B cell (primary cell): ENCODE measurements at regions not wholly inside any gene's neighbourhood (a gene's known extent, or its start where the extent isn't known, plus 50 kb on each side); places are given as distances from the start of the nearest gene placed in this dataset.

Experiments used
- ATAC-seq: fragments of 200-7000 bp; cut with Tn5 transposase; one replicate; pipeline ENCODE4 v1.10.0; 2021; ENCODE audit warnings: low read depth, mild to moderate bottlenecking, moderate number of reproducible peaks, moderate library complexity
- CTCF ChIA-PET: fragments of 350-600 bp; sonication (Branson Sonifier 250); formaldehyde crosslinking; loops from one replicate; lab custom pipeline; 2021; ENCODE audit warnings: antibody characterized with exemption, inconsistent platforms; lab: Charles Lee
- POLR2A ChIA-PET: fragments of 350-600 bp; sonication (Branson Sonifier 250); formaldehyde crosslinking; loops from one replicate; lab custom pipeline; 2021; ENCODE audit warnings: antibody characterized with exemption; lab: Charles Lee
- DNase-seq: peaks from one replicate; pipeline ENCODE4 v3.0.0; 2013
- H2AFZ ChIP-seq: 2 replicates; pipeline ENCODE4 v1.6.1; 2012; ENCODE audit warnings: mild to moderate bottlenecking, low read depth, low read length; ENCODE audit not compliant: insufficient read depth, poor library complexity, severe bottlenecking
- H3K27ac ChIP-seq, 2 donors: 1 replicate in 1 of 2; 2 replicates in 1 of 2; pipeline ENCODE4 v1.5.1; 2012 to 2013; ENCODE audit warnings: low read length in 2 of 2, mild to moderate bottlenecking in 2 of 2, moderate library complexity in 1 of 2
- H3K27me3 ChIP-seq, 4 experiments: fragments of 200-600 bp in 1 of 4; sonication (generic) in 1 of 4; replicated peaks in 1 of 4; 1 replicate in 2 of 4; 2 replicates in 2 of 4; pipeline versions ENCODE4 v1.6.1 to v1.7.0; 2013 to 2016; ENCODE audit warnings: low read length in 3 of 4, mild to moderate bottlenecking in 2 of 4, mixed read lengths in 1 of 4, moderate library complexity in 1 of 4; ENCODE audit not compliant: insufficient read depth in 4 of 4, control insufficient read depth in 3 of 4; ENCODE audit errors: control extremely low read depth in 1 of 4
- H3K36me3 ChIP-seq, 2 experiments: replicated peaks in 1 of 2; 1 replicate in 1 of 2; 2 replicates in 1 of 2; pipeline versions ENCODE4 v1.6.1 to v1.7.1; 2013; ENCODE audit warnings: low read length in 1 of 2; ENCODE audit not compliant: insufficient read depth in 2 of 2, control insufficient read depth in 1 of 2; ENCODE audit errors: control extremely low read depth in 1 of 2, extremely low read depth in 1 of 2
- H3K4me1 ChIP-seq, 2 donors: fragments of 200-600 bp in 1 of 2; sonication (generic) in 1 of 2; 1 replicate in 1 of 2; 2 replicates in 1 of 2; pipeline versions ENCODE4 v1.5.1 to v1.6.1; 2013 to 2017; ENCODE audit warnings: low read length in 2 of 2; ENCODE audit not compliant: control insufficient read depth in 2 of 2, insufficient read depth in 2 of 2
- H3K4me2 ChIP-seq: replicated peaks from 2 replicates; pipeline ENCODE3; 2012; ENCODE audit warnings: mild to moderate bottlenecking, low read depth, low read length; ENCODE audit not compliant: poor library complexity, severe bottlenecking
- H3K4me3 ChIP-seq, 5 experiments: fragments of 200-600 bp in 1 of 5; sonication (generic) in 1 of 5; 1 replicate in 3 of 5; 2 replicates in 2 of 5; pipeline versions ENCODE4 v1.5.1 to v1.7.0; 2011 to 2016; ENCODE audit warnings: low read length in 4 of 5, mild to moderate bottlenecking in 4 of 5, low read depth in 2 of 5, control low read depth in 1 of 5, moderate library complexity in 1 of 5; ENCODE audit not compliant: insufficient read depth in 1 of 5; ENCODE audit errors: control extremely low read depth in 1 of 5, extremely low read depth in 1 of 5
- H3K79me2 ChIP-seq: fragments of 200-600 bp; sonication (generic); one replicate; pipeline ENCODE4 v1.6.0; 2016; ENCODE audit warnings: low read length; ENCODE audit not compliant: control insufficient read depth, insufficient read depth
- H3K9ac ChIP-seq: fragments of 200-600 bp; sonication (generic); 2 replicates; pipeline ENCODE4 v1.6.1; 2017; ENCODE audit warnings: mild to moderate bottlenecking, low read length, moderate library complexity
- H3K9me3 ChIP-seq, 3 donors: one replicate each; pipeline versions ENCODE4 v1.6.1 to v1.7.1; 2013; ENCODE audit warnings: low read length in 2 of 3; ENCODE audit not compliant: control insufficient read depth in 2 of 3, insufficient read depth in 1 of 3; ENCODE audit errors: control extremely low read depth in 1 of 3
- H4K20me1 ChIP-seq: 2 replicates; pipeline ENCODE4 v1.6.0; 2012; ENCODE audit warnings: mild to moderate bottlenecking, low read length; ENCODE audit not compliant: insufficient read depth, control insufficient read depth, poor library complexity, severe bottlenecking
- H3K27ac Mint-ChIP-seq: one replicate; pipeline ENCODE4 v1.8.0; 2021; ENCODE audit warnings: mixed read lengths
- H3K27me3 Mint-ChIP-seq: one replicate; pipeline ENCODE4 v1.8.0; 2021; ENCODE audit warnings: mixed read lengths
- H3K4me1 Mint-ChIP-seq: one replicate; pipeline ENCODE4 v1.8.0; 2021; ENCODE audit warnings: mixed read lengths
- H3K4me3 Mint-ChIP-seq: one replicate; pipeline ENCODE4 v1.8.0; 2021; ENCODE audit warnings: mixed read lengths
- H3K9me3 Mint-ChIP-seq: one replicate; pipeline ENCODE4 v1.8.0; 2022; ENCODE audit warnings: mixed read lengths; ENCODE audit not compliant: insufficient read depth
- CTCF ChIP-seq: fragments of 200-600 bp; IDR thresholded peaks from one replicate; pipeline ENCODE4 v1.8.0; 2022; ENCODE audit warnings: antibody characterized with exemption, mild to moderate bottlenecking
- EZH2 ChIP-seq: IDR thresholded peaks from 2 replicates; pipeline ENCODE4 v1.6.1; 2012; ENCODE audit warnings: borderline replicate concordance, low read depth, mild to moderate bottlenecking, moderate library complexity, low read length; ENCODE audit not compliant: insufficient read depth, poor library complexity, severe bottlenecking
- WGBS: methylation state at CpG from one replicate; pipeline ENCODE4 v1.1.5; 2013; ENCODE audit warnings: missing lambda C conversion rate; ENCODE audit not compliant: insufficient coverage; 5-methylcytosine and 5-hydroxymethylcytosine counted together
- intact Hi-C: fragments of 100-400 bp; cut with micrococcal nuclease; formaldehyde crosslinking; loops from one replicate; pipeline ENCODE4 v1.10.0; 2022

- POLR2A ChIA-PET: no interaction called here
- ATAC-seq: no peak
- Mint-ChIP-seq H3K27ac (no peak overlapping the region), H3K4me3 (no peak overlapping the region), H3K9me3 (no peaks in the 10 kb centered on the region), H3K27me3 (peaks cover 5% of the 10 kb centered on the region), H3K4me1 (no peaks in the 10 kb centered on the region)
- CTCF ChIA-PET: no interaction called here
- intact Hi-C loops: no loop called here
- Histone ChIP-seq H3K9me3 (no peaks in the 10 kb centered on the region), H3K79me2 (no peaks in the 10 kb centered on the region), H3K4me3 (no peak overlapping the region), H2AFZ (no peak overlapping the region), H4K20me1 (no peaks in the 10 kb centered on the region), H3K9ac (no peak overlapping the region), H3K27me3 (no peaks in the 10 kb centered on the region), H3K4me1 (no peaks in the 10 kb centered on the region), H3K36me3 (no peaks in the 10 kb centered on the region), H3K4me2 (no peak overlapping the region), H3K27ac (no peak overlapping the region)
- DNase-seq: no peak
- WGBS: 87% methylated on average over 3 of the region's 4 CpGs
- TF ChIP-seq CTCF: no peak
- no peak for TF ChIP-seq EZH2
Observed at GRCh38 chr13:40261336-40261735, 405.1 kb downstream of the FOXO1 start.

- no peak overlapping the region for H3K4me3 Mint-ChIP-seq
- Histone ChIP-seq H3K4me1 (no peaks in the 10 kb centered on the region), H3K36me3 (no peaks in the 10 kb centered on the region), H3K27ac (no peak overlapping the region), H3K9ac (no peak overlapping the region), H3K27me3 (no peaks in the 10 kb centered on the region), H2AFZ (no peak overlapping the region), H3K9me3 (no peaks in the 10 kb centered on the region), H3K79me2 (no peaks in the 10 kb centered on the region), H3K4me3 (no peak overlapping the region), H3K4me2 (no peak overlapping the region), H4K20me1 (no peaks in the 10 kb centered on the region)
- no peak overlapping the region for H3K27ac Mint-ChIP-seq
- intact Hi-C loops: no loop called here
- peaks cover 5% of the 10 kb centered on the region for H3K27me3 Mint-ChIP-seq
- DNase-seq: no peak
- 100% methylated on average over 2 of the region's 2 CpGs for WGBS
- H3K4me1 Mint-ChIP-seq: no peaks in the 10 kb centered on the region
- H3K9me3 Mint-ChIP-seq: no peaks in the 10 kb centered on the region
- no peak for ATAC-seq
- POLR2A ChIA-PET: no interaction called here
- TF ChIP-seq EZH2: no peak
- no peak for TF ChIP-seq CTCF
- CTCF ChIA-PET: no interaction called here
Observed at GRCh38 chr13:40261947-40262346, 404.5 kb downstream of the FOXO1 start.
